H9 (cell line): ENCODE measurements at regions not wholly inside any gene's neighbourhood (a gene's known extent, or its start where the extent isn't known, plus 50 kb on each side); places are given as distances from the start of the nearest gene placed in this dataset.

ENCODE experiments used
- DNase-seq: peaks from one replicate; pipeline ENCODE4 v3.0.0-alpha.2; 2017
- H2AFZ ChIP-seq: one replicate; pipeline ENCODE4 v1.6.1; 2013; ENCODE audit warnings: mild to moderate bottlenecking, low read length, control low read depth, moderate library complexity
- H2AK5ac ChIP-seq: 2 replicates; pipeline ENCODE4 v1.6.1; 2013; ENCODE audit warnings: low read length, control low read depth, mixed read lengths; ENCODE audit not compliant: insufficient read length
- H2BK120ac ChIP-seq: one replicate; pipeline ENCODE4 v1.6.1; 2013; ENCODE audit warnings: low read depth, mild to moderate bottlenecking, low read length, control low read depth, inconsistent platforms; ENCODE audit not compliant: poor library complexity, severe bottlenecking
- H2BK12ac ChIP-seq: 2 replicates; pipeline ENCODE4 v1.6.1; 2013; ENCODE audit warnings: low read length, control low read depth, mixed read lengths, low read depth; ENCODE audit not compliant: insufficient read length
- H2BK15ac ChIP-seq: 2 replicates; pipeline ENCODE4 v1.6.1; 2013; ENCODE audit warnings: low read depth, low read length, control low read depth
- H2BK20ac ChIP-seq: one replicate; pipeline ENCODE4 v1.6.1; 2013; ENCODE audit warnings: low read depth, mild to moderate bottlenecking, low read length, control low read depth, inconsistent platforms; ENCODE audit not compliant: poor library complexity, severe bottlenecking
- H2BK5ac ChIP-seq: 2 replicates; pipeline ENCODE4 v1.6.1; 2013; ENCODE audit warnings: low read length, control low read depth, mixed read lengths; ENCODE audit not compliant: insufficient read length
- H3K14ac ChIP-seq: 2 replicates; pipeline ENCODE4 v1.6.1; 2013; ENCODE audit warnings: low read length, control low read depth; ENCODE audit not compliant: insufficient read depth
- H3K18ac ChIP-seq: 2 replicates; pipeline ENCODE4 v1.6.1; 2013; ENCODE audit warnings: low read depth, mild to moderate bottlenecking, mixed read lengths, low read length, control low read depth; ENCODE audit not compliant: insufficient read length
- H3K23ac ChIP-seq: 2 replicates; pipeline ENCODE4 v1.6.1; 2013; ENCODE audit warnings: low read length, control low read depth, mixed read lengths, low read depth; ENCODE audit not compliant: insufficient read length
- H3K23me2 ChIP-seq: 2 replicates; pipeline ENCODE4 v1.6.1; 2013; ENCODE audit warnings: low read depth, mild to moderate bottlenecking, mixed read lengths, low read length, control low read depth; ENCODE audit not compliant: insufficient read length, poor library complexity, severe bottlenecking
- H3K27ac ChIP-seq: 2 replicates; pipeline ENCODE4 v1.5.1; 2013; ENCODE audit warnings: low read length, control low read depth, mixed read lengths, low read depth; ENCODE audit not compliant: insufficient read length
- H3K27me3 ChIP-seq: 2 replicates; pipeline ENCODE4 v1.6.1; 2013; ENCODE audit warnings: low read length, control low read depth, inconsistent platforms; ENCODE audit not compliant: insufficient read depth
- H3K4ac ChIP-seq: 2 replicates; pipeline ENCODE4 v1.6.1; 2013; ENCODE audit warnings: low read depth, mild to moderate bottlenecking, control low read depth, inconsistent platforms, low read length, moderate library complexity
- H3K4me1 ChIP-seq: 2 replicates; pipeline ENCODE4 v1.6.1; 2013; ENCODE audit warnings: low read length, control low read depth, inconsistent platforms; ENCODE audit not compliant: insufficient read depth
- H3K4me2 ChIP-seq: 2 replicates; pipeline ENCODE4 v1.6.1; 2013; ENCODE audit warnings: low read length, control low read depth, mixed read lengths; ENCODE audit not compliant: insufficient read length, insufficient read depth
- H3K56ac ChIP-seq: 2 replicates; pipeline ENCODE4 v1.6.1; 2013; ENCODE audit warnings: low read depth, mild to moderate bottlenecking, mixed read lengths, low read length, control low read depth; ENCODE audit not compliant: insufficient read length
- H3K79me1 ChIP-seq: 2 replicates; pipeline ENCODE4 v1.6.1; 2013; ENCODE audit warnings: low read depth, mild to moderate bottlenecking, moderate library complexity, low read length, control low read depth, inconsistent platforms; ENCODE audit not compliant: insufficient read depth, poor library complexity, severe bottlenecking
- H3K79me2 ChIP-seq: 2 replicates; pipeline ENCODE4 v1.6.1; 2013; ENCODE audit warnings: low read length, control low read depth, inconsistent platforms; ENCODE audit not compliant: insufficient read depth
- H3K9ac ChIP-seq: 2 replicates; pipeline ENCODE4 v1.6.1; 2013; ENCODE audit warnings: low read length, control low read depth, mixed read lengths; ENCODE audit not compliant: insufficient read length; ENCODE audit errors: extremely low read depth
- H3K9me3 ChIP-seq: one replicate; pipeline ENCODE4 v1.6.1; 2013; ENCODE audit warnings: low read depth, low read length, inconsistent platforms; ENCODE audit not compliant: control insufficient read depth
- H3T11ph ChIP-seq: one replicate; pipeline ENCODE4 v1.6.1; 2013; ENCODE audit warnings: mild to moderate bottlenecking, low read length, control low read depth, inconsistent platforms
- H4K20me1 ChIP-seq: one replicate; pipeline ENCODE4 v1.6.1; 2013; ENCODE audit not compliant: control insufficient read depth, insufficient read length, insufficient read depth
- H4K5ac ChIP-seq: 2 replicates; pipeline ENCODE4 v1.6.1; 2013; ENCODE audit warnings: low read depth, mild to moderate bottlenecking, mixed read lengths, low read length, control low read depth; ENCODE audit not compliant: insufficient read length
- H4K8ac ChIP-seq: replicated peaks from 2 replicates; pipeline ENCODE4 v1.6.1; 2013; ENCODE audit warnings: low read length, control low read depth, mixed read lengths, low read depth; ENCODE audit not compliant: insufficient read length
- H4K91ac ChIP-seq: 2 replicates; pipeline ENCODE4 v1.6.1; 2013; ENCODE audit warnings: low read depth, mild to moderate bottlenecking, moderate library complexity, mixed read lengths, low read length, control low read depth; ENCODE audit not compliant: insufficient read length
- H3K27ac Mint-ChIP-seq, 3 experiments: 2 replicates in 2 of 3; 3 replicates in 1 of 3; pipeline ENCODE4 v1.8.0; 2020 to 2021; ENCODE audit warnings: mixed read lengths in 3 of 3, mild to moderate bottlenecking in 1 of 3, moderate library complexity in 1 of 3
- H3K27me3 Mint-ChIP-seq: 2 replicates; pipeline ENCODE4 v1.8.0; 2021; ENCODE audit warnings: low read depth, mild to moderate bottlenecking, moderate library complexity, mixed read lengths
- H3K36me3 Mint-ChIP-seq, 3 experiments: 2 replicates in 2 of 3; 3 replicates in 1 of 3; pipeline ENCODE4 v1.8.0; 2020 to 2021; ENCODE audit warnings: low read depth in 3 of 3, mixed read lengths in 3 of 3; ENCODE audit not compliant: insufficient read depth in 1 of 3
- H3K4me1 Mint-ChIP-seq, 2 experiments: 2 replicates each; pipeline ENCODE4 v1.8.0; 2020; ENCODE audit warnings: mixed read lengths in 2 of 2
- H3K4me3 Mint-ChIP-seq, 2 experiments: 2 replicates in 1 of 2; 3 replicates in 1 of 2; pipeline ENCODE4 v1.8.0; 2020 to 2021; ENCODE audit warnings: mild to moderate bottlenecking in 2 of 2, mixed read lengths in 2 of 2, moderate library complexity in 1 of 2
- H3K9me3 Mint-ChIP-seq, 2 experiments: 2 replicates in 1 of 2; 3 replicates in 1 of 2; pipeline ENCODE4 v1.8.0; 2020; ENCODE audit warnings: mild to moderate bottlenecking in 2 of 2, mixed read lengths in 2 of 2, moderate library complexity in 1 of 2
- CTCF ChIP-seq: fragments of 200-600 bp; sonication (generic); conservative IDR thresholded peaks from 3 replicates; pipeline ENCODE4 v1.8.0; 2021; ENCODE audit warnings: antibody characterized with exemption, mild to moderate bottlenecking

GRCh38 chr14:44732144-44732543 lies 225.1 kb upstream of the FSCB start:
- no peak for DNase-seq
- Histone ChIP-seq H2BK12ac (no peak overlapping the region), H2AFZ (no peak overlapping the region), H2BK5ac (no peak overlapping the region), H3K23me2 (no peaks in the 10 kb centered on the region), H3K4me1 (no peaks in the 10 kb centered on the region), H3K9me3 (no peaks in the 10 kb centered on the region), H3K56ac (no peak overlapping the region), H2BK15ac (no peak overlapping the region), H3K23ac (no peak overlapping the region), H3T11ph (no peak overlapping the region), H3K4ac (no peak overlapping the region), H3K27me3 (no peaks in the 10 kb centered on the region), H3K27ac (no peak overlapping the region), H3K79me2 (no peaks in the 10 kb centered on the region), H3K18ac (no peak overlapping the region), H4K20me1 (no peaks in the 10 kb centered on the region), H4K5ac (no peak overlapping the region), H4K91ac (no peak overlapping the region), H3K9ac (no peak overlapping the region), H3K14ac (no peak overlapping the region), H2BK20ac (no peak overlapping the region), H3K79me1 (no peaks in the 10 kb centered on the region), H4K8ac (no peak overlapping the region), H2AK5ac (no peak overlapping the region), H3K4me2 (no peak overlapping the region), H2BK120ac (no peak overlapping the region)
- no peak for TF ChIP-seq CTCF
- Mint-ChIP-seq H3K36me3 (no peaks in the 10 kb centered on the region), H3K27me3 (no peaks in the 10 kb centered on the region), H3K9me3 (no peaks in the 10 kb centered on the region; a peak in 1 of 5 replicates), H3K27ac (no peak overlapping the region; a peak in 1 of 7 replicates), H3K4me3 (no peak overlapping the region), H3K4me1 (no peaks in the 10 kb centered on the region)
